ENCODE measurements at regions not wholly inside any gene's neighbourhood (a gene's known extent, or its start where the extent isn't known, plus 50 kb on each side); places are given as distances from the start of the nearest gene placed in this dataset.

DNA sequence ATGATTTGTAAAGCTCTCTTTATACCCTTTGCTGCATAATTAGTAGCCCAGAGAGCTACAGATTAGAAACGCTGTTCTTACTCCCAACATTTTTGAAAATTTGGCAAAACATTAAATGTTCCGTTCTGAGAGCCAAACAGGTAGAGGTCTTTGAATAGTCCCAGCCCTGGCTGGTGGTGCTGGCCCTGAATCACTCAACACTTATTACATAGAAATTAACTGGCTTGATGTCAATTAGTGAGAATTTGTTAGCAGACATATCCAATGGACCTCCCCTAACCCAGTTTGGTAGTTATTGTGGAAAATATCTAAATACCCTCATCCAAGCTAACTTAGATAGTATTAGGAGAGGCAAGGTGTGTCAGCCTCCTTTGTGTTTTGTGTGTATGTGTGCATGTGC is 440.7 kb downstream of the MTX2 start:
- CTCF ChIA-PET = no interaction called here
- no peak overlapping the region for H3K27ac ChIP-seq (ENCODE audit: extremely low read depth, low read depth, low read length)
- POLR2A ChIA-PET = no interaction called here
- H3K4me1 ChIP-seq (ENCODE audit: control insufficient read depth, insufficient read depth, low read length) = no peaks in the 10 kb centered on the region
- no peak overlapping the region for H3K4me3 ChIP-seq (ENCODE audit: low read depth, low read length)
- no peak for TF ChIP-seq ZNF600 (tag by site-specific recombination; IDR thresholded peaks at IDR 0.05)
- TF ChIP-seq ZNF184 (tag by site-specific recombination; IDR thresholded peaks at IDR 0.05) = no peak
- no peak for TF ChIP-seq ZNF404 (tag by site-specific recombination; IDR thresholded peaks at IDR 0.05)
- TF ChIP-seq ZNF521 (tag by site-specific recombination; IDR thresholded peaks at IDR 0.05) = no peak
- TF ChIP-seq ZNF549 (tag by site-specific recombination; IDR thresholded peaks at IDR 0.05) = no peak
- TF ChIP-seq GLIS2 (tag by site-specific recombination; IDR thresholded peaks at IDR 0.05) = no peak
- TF ChIP-seq GLIS1 (tag by site-specific recombination; IDR thresholded peaks at IDR 0.05) = no peak
- no peak for TF ChIP-seq ZNF174 (tag by site-specific recombination; IDR thresholded peaks at IDR 0.05)
- TF ChIP-seq ZFHX2 (tag by site-specific recombination; conservative IDR thresholded peaks at IDR 0.05) = no peak
- no peak for TF ChIP-seq ZNF660 (tag by site-specific recombination; IDR thresholded peaks at IDR 0.05)
- no peak for TF ChIP-seq ZNF223 (tag by site-specific recombination; IDR thresholded peaks at IDR 0.05)
- TF ChIP-seq, protein P1, sequence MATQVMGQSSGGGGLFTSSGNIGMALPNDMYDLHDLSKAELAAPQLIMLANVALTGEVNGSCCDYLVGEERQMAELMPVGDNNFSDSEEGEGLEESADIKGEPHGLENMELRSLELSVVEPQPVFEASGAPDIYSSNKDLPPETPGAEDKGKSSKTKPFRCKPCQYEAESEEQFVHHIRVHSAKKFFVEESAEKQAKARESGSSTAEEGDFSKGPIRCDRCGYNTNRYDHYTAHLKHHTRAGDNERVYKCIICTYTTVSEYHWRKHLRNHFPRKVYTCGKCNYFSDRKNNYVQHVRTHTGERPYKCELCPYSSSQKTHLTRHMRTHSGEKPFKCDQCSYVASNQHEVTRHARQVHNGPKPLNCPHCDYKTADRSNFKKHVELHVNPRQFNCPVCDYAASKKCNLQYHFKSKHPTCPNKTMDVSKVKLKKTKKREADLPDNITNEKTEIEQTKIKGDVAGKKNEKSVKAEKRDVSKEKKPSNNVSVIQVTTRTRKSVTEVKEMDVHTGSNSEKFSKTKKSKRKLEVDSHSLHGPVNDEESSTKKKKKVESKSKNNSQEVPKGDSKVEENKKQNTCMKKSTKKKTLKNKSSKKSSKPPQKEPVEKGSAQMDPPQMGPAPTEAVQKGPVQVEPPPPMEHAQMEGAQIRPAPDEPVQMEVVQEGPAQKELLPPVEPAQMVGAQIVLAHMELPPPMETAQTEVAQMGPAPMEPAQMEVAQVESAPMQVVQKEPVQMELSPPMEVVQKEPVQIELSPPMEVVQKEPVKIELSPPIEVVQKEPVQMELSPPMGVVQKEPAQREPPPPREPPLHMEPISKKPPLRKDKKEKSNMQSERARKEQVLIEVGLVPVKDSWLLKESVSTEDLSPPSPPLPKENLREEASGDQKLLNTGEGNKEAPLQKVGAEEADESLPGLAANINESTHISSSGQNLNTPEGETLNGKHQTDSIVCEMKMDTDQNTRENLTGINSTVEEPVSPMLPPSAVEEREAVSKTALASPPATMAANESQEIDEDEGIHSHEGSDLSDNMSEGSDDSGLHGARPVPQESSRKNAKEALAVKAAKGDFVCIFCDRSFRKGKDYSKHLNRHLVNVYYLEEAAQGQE (tag by site-specific recombination; IDR thresholded peaks at IDR 0.05) = no peak
- TF ChIP-seq, protein P2, sequence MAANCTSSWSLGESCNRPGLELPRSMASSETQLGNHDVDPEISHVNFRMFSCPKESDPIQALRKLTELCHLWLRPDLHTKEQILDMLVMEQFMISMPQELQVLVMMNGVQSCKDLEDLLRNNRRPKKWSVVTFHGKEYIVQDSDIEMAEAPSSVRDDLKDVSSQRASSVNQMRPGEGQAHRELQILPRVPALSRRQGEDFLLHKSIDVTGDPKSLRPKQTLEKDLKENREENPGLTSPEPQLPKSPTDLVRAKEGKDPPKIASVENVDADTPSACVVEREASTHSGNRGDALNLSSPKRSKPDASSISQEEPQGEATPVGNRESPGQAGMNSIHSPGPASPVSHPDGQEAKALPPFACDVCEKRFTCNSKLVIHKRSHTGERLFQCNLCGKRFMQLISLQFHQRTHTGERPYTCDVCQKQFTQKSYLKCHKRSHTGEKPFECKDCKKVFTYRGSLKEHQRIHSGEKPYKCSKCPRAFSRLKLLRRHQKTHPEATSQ (tag by site-specific recombination; IDR thresholded peaks at IDR 0.05) = no peak
- TF ChIP-seq BCL11A (tag by site-specific recombination; IDR thresholded peaks at IDR 0.05; ENCODE audit: low read depth) = no peak
- TF ChIP-seq ZNF350 (tag by site-specific recombination; IDR thresholded peaks at IDR 0.05) = no peak
- no peak for TF ChIP-seq ZNF423 (tag by site-specific recombination; IDR thresholded peaks at IDR 0.05)
- TF ChIP-seq, protein P3, sequence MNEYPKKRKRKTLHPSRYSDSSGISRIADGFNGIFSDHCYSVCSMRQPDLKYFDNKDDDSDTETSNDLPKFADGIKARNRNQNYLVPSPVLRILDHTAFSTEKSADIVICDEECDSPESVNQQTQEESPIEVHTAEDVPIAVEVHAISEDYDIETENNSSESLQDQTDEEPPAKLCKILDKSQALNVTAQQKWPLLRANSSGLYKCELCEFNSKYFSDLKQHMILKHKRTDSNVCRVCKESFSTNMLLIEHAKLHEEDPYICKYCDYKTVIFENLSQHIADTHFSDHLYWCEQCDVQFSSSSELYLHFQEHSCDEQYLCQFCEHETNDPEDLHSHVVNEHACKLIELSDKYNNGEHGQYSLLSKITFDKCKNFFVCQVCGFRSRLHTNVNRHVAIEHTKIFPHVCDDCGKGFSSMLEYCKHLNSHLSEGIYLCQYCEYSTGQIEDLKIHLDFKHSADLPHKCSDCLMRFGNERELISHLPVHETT (tag by site-specific recombination; IDR thresholded peaks at IDR 0.05) = no peak
- TF ChIP-seq ZBTB17 (tag by site-specific recombination; IDR thresholded peaks at IDR 0.05) = no peak
- no peaks in the 10 kb centered on the region for H3K36me3 ChIP-seq (ENCODE audit: control insufficient read depth in 2 of 2, insufficient read depth in 1 of 2, low read length in 2 of 2)
- no peaks in the 10 kb centered on the region for H3K9me3 ChIP-seq (ENCODE audit: control insufficient read depth, insufficient read depth, low read depth, low read length)

DNA sequence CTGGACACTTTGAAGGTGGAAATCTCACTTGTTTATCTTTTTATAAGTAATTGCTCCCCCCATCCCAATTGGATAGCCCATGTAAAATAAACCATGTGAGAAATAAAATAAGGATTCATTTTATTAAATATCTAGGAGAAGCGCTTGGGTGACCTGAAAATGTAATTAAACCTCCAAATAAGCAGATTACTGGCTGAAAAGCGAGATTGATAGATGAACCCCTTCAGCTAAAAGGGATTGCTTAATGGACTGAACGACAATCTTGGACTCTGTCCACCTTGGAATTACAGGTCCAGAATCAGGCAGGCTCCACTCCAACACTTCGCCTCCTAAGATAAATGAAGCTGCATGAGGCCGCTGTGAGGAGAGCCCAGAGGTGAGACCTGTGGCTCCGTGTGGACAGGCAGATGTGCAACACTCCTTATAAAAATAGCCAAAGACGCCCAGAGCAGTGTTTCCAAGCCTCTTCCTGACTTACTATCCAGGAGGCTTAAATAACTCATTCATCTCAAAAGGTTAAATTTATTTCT is 441.5 kb downstream of the MTX2 start:
- Histone ChIP-seq H3K9me3 (ENCODE audit: control insufficient read depth, insufficient read depth, low read depth, low read length) (no peaks in the 10 kb centered on the region), H3K27ac (ENCODE audit: extremely low read depth, low read depth, low read length) (no peak overlapping the region), H3K4me1 (ENCODE audit: control insufficient read depth, insufficient read depth, low read length) (no peaks in the 10 kb centered on the region), H3K4me3 (ENCODE audit: low read depth, low read length) (no peak overlapping the region), H3K36me3 (ENCODE audit: control insufficient read depth in 2 of 2, insufficient read depth in 1 of 2, low read length in 2 of 2) (no peaks in the 10 kb centered on the region)
- POLR2A ChIA-PET = no interaction called here
- TF ChIP-seq ZNF585B (tag by site-specific recombination; IDR thresholded peaks at IDR 0.05) (no peak), ZNF830 (tag by site-specific recombination; IDR thresholded peaks at IDR 0.05; ENCODE audit: low read depth) (no peak), ZNF529 (tag by site-specific recombination; IDR thresholded peaks at IDR 0.05; ENCODE audit: insufficient replicate concordance) (no peak)
- TF ChIP-seq, protein P4, sequence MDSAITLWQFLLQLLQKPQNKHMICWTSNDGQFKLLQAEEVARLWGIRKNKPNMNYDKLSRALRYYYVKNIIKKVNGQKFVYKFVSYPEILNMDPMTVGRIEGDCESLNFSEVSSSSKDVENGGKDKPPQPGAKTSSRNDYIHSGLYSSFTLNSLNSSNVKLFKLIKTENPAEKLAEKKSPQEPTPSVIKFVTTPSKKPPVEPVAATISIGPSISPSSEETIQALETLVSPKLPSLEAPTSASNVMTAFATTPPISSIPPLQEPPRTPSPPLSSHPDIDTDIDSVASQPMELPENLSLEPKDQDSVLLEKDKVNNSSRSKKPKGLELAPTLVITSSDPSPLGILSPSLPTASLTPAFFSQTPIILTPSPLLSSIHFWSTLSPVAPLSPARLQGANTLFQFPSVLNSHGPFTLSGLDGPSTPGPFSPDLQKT (IDR thresholded peaks at IDR 0.05; ENCODE audit: borderline replicate concordance, low read depth, low read length) = no peak
- TF ChIP-seq, protein P5, sequence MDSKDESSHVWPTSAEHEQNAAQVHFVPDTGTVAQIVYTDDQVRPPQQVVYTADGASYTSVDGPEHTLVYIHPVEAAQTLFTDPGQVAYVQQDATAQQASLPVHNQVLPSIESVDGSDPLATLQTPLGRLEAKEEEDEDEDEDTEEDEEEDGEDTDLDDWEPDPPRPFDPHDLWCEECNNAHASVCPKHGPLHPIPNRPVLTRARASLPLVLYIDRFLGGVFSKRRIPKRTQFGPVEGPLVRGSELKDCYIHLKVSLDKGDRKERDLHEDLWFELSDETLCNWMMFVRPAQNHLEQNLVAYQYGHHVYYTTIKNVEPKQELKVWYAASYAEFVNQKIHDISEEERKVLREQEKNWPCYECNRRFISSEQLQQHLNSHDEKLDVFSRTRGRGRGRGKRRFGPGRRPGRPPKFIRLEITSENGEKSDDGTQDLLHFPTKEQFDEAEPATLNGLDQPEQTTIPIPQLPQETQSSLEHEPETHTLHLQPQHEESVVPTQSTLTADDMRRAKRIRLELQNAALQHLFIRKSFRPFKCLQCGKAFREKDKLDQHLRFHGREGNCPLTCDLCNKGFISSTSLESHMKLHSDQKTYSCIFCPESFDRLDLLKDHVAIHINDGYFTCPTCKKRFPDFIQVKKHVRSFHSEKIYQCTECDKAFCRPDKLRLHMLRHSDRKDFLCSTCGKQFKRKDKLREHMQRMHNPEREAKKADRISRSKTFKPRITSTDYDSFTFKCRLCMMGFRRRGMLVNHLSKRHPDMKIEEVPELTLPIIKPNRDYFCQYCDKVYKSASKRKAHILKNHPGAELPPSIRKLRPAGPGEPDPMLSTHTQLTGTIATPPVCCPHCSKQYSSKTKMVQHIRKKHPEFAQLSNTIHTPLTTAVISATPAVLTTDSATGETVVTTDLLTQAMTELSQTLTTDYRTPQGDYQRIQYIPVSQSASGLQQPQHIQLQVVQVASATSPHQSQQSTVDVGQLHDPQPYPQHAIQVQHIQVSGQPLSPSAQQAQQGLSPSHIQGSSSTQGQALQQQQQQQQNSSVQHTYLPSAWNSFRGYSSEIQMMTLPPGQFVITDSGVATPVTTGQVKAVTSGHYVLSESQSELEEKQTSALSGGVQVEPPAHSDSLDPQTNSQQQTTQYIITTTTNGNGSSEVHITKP (tag by site-specific recombination; IDR thresholded peaks at IDR 0.05) = peak; percentile 24; the same call in 1 of the 2 replicates
- CTCF ChIA-PET = interaction anchor here (0.6 kb wide), 1 partner anchor 24 kb away, joined by 3 read pairs; no protein-coding TSS in a partner anchor
